HG03175 (cell line): ENCODE measurements at regions not wholly inside any gene's neighbourhood (a gene's known extent, or its start where the extent isn't known, plus 50 kb on each side); places are given as distances from the start of the nearest gene placed in this dataset.

Experiments
- ATAC-seq: cut with Tn5 transposase; IDR thresholded peaks from one replicate; pipeline ENCODE4 v1.9.1; 2021; ENCODE audit warnings: mild to moderate bottlenecking, moderate library complexity; ENCODE audit not compliant: unreplicated experiment

DNA sequence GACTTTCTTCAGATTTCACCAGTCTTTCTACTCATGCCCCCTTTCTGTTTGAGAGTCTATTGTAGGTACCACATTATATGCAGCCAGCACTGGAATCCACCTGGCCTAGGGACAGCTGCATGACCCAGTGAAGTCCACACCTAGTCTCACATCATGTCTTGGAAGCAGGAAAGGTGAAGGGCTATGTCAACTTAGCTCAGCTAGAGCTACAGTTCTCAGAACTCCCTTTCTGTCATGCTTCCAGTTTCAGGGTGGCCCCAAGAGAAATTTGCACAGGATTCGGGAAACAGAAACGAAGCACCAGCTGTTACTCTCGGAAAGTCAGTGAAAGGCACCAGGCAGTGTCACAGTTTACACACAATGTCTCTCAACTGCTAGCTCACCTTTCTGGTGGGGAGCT, 51.6 kb upstream of the NLRP1 start:
- ATAC-seq = no peak

DNA sequence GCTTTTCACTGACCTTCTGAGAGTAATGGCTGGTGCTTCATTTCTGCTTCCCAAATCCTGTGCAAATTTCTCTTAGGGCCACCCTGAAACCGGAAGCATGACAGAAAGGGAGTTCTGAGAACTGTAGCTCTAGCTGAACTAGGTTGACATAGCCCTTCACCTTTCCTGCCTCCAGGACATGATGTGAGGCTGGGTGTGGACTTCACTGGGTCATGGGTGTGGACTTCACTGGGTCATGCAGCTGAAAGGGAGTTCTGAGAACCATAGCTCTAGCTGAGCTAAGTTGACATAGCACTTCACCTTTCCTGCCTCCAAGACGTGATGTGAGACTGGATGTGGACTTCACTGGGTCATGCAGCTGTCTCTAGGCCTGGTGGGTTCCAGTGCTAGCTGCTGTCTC, 54.3 kb upstream of the NLRP1 start:
- ATAC-seq = no peak

DNA sequence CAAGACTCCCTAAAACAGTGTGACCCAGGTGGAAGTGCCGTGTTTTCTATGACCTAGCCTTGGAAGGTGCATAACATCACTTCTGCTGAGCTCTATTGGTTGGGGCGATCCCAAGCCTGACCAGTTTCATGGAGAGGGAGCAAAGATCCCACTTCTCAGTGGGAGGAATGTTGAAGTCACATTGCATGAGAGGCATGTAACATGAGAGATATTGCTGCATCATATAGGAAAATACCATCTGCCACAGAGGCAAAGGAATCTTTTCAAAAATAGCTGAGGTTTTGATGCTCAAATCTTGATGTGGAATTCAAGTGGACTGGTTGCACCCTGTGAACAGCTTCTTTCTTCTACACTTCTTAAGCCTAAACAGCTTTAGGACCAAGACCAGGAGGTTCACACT, 56.4 kb upstream of the NLRP1 start:
- no peak for ATAC-seq

DNA sequence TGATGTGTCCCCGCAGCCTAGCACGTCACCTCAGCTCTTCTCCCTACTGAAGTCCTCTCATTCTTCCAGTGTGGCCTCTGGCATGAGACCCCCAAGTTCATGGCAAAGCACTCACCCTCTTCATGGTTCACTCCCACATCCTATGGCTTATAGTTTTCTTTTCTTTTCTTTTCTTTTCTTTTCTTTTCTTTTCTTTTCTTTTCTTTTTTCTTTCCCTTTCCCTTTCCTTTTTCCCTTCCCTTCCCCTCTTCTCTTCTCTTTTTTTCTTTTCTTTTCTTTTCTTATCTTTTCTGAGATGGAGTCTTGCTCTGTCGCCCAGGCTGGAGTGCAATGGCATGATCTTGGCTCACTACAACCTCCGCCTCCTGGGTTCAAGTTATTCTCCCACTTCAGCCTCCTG, 58.4 kb upstream of the NLRP1 start:
- no peak for ATAC-seq

DNA sequence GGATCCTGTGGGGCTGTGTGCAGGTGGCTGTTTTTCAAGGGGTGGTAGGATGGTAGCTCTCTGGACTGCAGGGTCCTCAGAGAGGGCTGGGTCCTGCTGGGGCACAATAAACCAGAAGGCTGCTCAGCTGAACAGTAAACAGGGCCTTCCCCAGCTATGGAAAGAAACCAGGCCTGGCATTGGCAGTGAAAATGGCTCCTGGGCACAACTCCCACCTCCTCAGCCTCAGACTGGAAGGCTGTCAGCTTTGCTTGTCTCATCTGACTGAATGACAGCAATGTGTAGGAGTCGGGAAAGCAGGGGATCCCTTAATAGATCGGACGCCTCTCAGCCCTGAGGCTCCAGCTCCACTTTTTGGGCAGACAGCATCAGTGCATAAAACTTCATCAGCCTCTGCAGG, 59.8 kb upstream of the NLRP1 start:
- no peak for ATAC-seq

DNA sequence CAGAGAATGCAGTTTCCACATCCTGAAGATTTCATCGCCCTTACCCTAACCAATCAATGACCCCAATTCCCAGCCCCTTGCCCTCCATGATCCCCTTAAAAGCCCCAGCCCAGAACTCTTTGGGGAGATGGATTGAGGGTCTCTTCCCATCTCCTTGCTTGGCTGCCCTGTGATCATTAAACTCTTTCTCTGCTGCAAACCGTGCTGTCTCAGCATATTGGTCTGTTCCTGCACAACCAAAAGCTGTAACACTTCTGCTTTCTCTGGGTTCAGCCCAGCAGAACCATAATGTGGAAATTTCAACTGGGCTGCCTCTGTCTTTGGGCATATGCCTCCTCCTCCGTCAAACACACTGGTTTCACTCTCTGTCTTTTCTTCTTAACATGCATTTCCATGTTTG, 67.0 kb upstream of the NLRP1 start:
- ATAC-seq = no peak

DNA sequence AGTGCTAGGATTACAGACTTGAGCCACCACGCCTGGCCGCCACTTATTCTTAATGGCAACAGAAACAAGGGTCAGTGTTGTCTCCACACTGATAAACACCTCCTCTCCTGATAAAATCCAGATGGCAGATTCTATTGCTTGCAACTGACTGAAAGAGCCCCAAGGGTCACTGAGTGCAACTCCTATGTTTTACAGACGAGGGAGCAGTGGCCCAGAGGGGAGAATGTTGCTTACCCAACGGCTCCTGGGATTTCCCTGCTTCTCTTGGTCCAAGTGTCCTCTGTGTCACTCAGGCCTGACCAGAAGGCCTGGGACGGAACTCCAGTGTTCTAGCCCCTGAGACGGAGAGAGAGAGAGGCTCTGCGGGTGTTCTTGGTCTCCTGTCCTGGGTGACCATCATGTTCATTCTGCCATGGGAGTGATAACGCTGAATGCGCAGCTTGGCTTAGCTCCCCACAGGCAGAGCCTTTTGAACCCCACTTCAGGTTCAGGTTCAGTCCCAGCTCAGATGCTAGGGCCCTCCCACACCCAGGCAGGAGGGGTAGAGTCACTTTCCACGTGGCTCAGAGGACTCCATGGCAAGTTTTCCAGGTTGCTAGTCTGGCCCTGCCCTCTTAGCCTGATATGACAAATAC, 77.3 kb upstream of the NLRP1 start:
- no peak for ATAC-seq

DNA sequence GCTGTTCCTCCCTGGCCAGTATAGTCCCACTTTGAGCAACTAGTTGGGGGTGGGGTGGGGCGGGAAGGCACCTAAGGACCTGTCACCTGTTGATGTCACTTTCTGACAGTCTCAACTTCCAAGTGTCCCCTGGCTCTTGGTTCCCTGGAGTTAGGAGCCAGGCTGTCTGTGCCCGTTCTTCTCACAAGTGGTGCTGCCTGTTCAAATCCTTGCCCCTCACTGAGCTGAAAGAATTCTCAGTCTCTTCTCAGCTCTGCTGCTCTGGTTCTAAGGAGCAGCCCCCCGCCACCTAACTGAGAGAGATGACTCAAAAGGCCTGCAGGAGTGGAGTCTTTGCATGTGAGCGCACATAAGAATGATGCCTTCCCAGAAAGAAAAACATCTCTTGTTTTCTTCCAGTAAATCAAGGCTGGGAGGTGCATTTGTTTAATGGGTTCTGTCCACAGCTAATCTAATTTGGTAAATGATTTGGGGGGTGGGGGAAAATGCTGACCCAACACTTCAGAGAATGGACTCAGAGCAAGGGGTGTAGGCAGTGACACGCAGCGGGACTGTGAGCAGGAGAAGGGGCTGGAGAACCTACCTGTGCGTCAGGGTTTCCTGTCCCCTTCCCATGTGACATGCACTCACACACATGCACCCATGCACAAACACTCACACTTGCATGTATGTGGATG, 78.2 kb upstream of the NLRP1 start:
- no peak for ATAC-seq

DNA sequence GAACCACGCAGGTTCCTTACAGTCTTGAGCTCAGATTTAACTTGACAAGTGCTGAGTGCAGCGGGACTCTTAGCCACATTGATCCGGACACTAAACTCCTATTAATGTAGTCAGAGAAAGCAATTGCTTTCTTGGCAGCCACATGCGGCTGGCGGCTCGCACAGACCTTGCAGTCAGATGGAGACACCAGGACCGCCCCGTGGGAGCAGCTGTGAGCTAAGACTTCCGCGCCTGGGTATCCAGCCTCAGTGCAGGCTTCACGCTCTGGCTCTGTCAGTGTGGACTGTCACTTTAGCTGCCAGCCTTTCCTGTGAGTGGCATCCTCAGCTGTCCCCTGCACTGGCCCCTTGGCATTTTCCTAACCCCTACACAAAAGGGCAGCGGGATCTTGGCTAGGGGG, 80.9 kb upstream of the NLRP1 start:
- ATAC-seq = no peak

DNA sequence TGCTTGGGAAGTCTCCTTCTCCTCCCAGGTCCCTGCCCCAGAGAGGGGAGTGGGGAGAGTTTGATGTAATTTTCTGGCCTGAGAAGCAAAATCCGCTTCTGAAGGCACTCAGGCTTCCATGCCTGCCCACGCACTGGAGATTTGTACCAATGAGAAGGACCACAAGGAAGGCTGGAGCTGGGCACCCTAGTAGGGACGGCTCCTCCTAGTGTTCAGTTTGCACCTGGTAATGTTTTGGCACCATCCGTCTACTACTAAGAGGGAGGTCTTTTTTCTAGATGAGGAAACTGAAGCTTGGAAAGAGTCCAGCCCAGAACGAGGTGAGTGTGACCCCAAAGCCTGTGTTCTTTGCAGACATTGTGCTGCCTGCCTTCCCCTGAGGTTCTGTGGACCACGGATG, 83.6 kb upstream of the NLRP1 start:
- ATAC-seq = no peak

DNA sequence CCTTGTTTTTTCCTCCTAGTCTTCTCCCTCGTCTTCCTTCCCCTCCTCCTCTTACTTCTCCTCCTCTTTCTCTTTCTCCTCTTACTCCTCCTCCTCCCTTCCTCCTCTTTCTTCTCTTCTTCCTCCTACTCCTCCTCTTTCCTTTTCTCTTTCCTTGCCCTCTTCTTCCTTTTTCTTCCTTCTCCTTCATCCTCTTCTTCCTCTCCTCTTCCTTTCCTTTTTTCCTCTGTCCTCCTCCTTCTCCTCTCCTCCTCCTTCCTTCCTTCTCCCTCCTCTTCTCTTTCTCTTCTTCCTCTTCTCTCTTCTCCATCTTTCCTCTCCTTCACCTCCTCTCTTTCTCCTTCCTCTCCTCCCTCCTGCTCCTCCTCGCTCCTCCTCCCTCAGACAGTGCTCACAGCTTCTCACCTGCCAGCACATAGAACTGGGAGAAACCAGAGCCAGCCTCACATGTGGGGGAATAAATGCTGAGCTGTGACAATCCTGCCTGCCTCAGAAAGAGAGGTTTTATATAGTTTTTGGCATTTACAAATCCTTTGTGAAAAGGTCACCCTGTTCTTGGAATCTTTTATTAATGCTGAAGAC, 84.3 kb upstream of the NLRP1 start:
- no peak for ATAC-seq

DNA sequence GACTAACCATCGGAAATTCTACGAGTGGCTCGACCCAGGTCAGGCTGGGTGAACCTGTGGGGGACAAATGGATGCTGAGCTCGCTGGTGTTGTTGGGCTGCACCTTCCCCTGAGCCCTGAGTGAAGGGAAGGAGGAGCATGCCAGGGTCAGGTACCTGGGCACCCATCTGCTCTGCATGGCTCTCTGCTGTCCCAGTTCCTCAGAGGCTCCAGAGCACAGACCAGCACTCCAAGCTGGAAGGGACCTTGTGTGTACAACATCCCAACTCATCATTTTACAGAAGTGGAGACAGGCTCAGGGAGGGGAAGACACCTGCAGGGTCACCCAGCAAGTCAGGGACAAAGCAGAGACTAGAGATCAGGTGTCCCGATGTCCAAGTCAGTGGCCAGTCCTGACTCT, 84.9 kb upstream of the NLRP1 start:
- no peak for ATAC-seq

DNA sequence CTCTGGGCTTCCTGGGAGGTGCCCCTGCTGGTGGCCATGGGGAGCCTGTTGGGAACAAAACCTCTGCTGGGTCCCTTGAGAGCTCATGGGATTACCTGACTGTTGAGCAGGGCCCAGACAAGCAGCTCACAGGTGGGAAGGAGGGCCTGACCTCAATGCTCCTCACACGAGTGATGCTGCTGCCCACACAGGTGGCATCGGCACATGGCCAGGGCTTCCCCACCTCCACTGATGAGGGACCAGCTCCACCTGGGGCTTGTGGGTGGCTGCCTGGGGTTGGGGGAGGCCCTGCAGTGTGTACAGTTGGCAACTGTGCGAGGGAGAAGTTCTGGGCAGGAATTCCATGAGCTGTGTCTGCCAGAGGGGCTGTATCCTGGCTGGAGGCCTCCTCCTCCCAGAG, 87.8 kb upstream of the NLRP1 start:
- no peak for ATAC-seq

DNA sequence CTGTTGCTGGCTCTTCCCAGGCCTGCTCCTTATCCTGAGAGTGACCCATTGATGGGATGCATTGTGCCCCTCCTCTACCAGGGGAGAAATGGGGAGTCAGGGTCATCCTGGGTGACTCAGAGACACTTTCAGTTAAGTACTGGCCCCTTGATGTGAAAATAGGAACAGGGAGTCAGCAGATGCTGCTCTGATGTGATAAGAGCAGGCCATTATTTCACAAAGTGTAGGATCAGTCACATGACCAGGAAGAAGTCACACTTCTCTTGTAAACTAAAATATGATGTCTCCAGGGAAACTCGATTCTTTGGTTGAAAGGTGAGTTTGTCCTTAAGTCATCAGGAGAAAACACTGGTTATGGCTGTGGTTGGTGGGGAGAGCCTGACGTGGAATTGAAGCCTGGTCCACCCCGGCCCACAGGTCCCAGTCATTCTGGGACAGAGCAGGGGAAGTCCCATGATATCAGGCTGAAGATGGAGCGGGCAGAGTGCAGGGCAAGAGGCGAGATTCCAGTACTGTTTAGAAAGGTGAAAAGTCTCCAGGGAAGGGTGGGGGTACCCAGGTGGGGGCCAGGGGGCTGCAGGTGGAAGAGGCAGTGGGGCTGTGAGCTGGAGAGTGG, 88.6 kb upstream of the NLRP1 start:
- no peak for ATAC-seq

DNA sequence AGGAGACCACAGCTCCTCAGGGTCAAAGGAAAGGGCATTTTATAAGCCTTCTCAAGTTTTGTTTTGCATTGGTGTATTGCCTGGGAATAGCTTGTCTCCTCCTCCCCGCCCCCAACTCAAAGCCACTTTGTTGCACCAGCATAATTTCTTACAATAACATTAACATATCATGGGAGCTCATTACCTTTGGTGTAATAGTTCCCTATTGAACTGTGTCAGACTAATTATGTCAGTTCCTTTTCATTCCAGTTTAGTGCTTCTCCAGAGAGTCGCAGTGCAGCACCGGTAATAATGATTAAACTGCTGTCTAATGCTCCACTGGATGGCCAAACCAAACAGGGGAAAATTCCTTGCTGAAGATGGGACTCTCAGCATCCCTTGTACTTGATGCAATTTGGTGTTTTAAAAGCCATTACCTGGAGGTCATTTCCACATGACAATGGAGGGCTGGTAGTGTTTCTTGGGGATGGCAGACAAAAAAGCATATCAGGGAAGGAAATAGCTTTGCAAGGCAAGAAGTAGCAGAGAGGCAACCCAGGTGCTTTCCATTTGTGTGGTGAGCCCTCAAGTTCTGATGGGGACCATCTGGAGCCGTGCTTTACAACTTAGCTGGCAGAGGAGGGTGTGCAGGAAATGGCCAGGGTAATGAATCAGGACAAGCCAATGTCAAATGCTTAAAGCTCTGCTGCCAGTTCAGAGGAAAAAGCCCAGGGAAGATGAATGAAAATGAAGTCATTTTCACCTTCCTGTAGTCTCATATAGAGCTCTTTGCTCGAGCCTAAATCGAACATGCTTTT, 91.5 kb upstream of the NLRP1 start:
- ATAC-seq = no peak

DNA sequence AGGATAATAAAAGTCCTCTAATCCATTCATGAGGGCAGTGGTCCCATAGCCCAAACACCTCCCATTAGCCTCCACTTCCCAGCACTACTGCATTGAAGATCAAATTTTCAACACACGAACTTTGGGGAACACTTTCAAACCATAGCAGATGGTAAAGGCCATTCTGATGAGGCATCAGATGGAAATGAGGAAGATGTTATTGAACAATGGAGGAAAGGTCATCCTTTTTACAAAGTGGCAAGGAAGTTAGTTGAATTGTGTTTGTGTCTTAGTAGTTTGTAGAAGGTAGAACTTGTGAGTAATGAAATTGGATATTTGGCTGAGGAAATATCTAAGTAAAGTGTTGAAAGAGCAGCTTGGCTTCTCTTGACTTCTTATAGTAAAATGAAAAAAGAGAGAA, 93.3 kb upstream of the NLRP1 start:
- no peak for ATAC-seq

DNA sequence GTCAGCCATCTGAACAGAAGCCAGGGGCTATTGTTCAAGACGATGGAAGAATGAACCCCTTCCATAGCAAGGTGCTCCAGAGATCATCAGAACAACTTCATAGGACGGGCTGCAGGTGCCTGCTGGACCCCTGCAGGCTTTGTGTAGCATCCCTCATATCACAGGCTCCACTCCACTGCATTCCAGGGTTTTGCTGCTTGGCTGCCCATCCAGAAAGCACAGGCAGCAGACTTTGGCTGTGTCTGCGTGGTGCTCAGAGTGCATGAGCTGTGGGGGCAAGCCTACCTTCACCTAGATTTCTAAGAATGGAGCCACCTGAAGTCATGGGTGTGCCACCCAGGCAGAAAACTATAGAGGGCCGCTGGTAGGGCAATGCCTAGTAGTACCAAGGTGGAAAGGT, 93.9 kb upstream of the NLRP1 start:
- no peak for ATAC-seq

DNA sequence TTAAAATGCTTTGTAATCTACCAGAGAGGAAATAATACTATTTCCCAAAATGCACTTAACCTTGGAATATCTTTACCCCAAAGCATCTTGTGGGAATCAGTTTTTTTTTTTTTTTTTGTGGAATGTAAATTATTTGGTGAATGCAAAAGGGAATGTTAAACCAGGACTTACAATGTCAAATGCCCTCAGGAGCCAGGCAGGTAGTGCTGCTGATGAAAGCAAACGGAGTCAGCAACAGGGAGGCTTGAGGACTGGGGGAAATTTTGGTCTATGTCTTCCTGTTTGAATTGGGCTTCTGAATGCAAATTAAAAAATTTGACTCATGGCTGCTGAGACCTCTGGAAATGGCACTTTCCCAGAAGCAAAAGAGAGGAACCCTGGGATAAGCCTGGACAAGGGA, 96.5 kb upstream of the NLRP1 start:
- ATAC-seq = no peak

DNA sequence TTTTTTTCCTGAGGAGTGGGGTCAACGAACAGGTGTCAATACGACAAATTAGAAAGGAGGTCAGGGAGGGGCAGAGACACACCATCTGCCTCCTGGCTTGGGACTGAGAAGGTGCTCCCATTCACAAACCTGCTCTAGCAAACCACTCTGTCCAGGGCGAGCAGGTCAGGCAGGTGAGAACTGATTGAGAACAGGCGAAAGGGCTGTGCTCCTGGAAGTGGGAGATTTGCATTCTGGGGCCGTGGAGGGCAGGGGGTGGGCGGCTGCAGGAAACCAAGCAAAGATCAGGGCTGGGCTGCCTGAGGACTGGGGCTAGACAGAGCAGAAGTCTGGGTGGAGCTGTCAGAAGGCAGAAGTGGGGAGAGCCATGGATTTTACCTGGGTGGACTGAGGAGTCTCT, 98.9 kb upstream of the NLRP1 start:
- ATAC-seq = no peak

DNA sequence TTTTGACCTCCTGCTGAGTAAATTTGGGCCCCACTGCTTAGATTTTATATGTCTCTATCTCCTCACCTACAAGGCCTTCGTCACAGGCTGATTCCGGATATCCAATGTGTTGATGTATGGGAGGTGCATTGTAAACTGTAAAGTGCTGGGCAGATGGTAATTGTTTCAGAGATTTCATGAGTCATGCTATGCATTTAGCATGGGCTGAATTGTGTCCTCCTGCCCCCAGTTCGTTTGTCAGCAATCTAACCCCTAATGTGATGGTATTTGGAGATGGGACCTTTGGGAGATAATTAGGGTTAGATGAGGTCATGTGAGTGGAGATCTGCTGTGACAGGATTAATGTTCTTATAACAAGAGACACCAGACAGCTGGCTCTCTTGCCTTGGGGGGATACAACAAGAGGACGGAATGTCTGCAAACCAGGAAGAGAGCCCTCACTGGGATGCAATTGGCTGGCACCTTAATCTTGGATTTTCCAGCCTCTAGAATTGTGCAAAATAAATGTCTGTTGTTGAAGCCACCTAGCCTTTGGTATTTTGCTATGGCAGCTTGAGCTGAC, 101.8 kb upstream of the NLRP1 start:
- ATAC-seq = no peak

DNA sequence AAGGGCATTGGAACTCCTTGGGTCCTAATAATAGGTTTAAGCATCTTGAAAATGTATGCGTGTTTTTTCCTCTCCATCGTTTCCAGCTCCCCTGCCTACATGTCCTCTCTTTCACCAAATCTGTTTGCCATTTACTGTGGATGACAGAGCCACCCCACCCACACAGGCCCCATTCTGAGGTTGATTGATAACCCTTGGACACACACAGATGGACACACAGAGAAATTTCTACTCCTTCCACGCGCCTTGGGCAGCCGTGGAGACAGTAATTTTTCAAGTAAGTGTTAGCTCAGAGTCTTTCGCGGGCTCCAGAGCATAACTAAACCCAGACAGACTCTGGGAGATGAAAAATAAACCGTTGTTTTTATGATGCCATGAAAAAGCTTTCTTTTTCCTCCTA, 103.3 kb upstream of the NLRP1 start:
- no peak for ATAC-seq
